ENCODE measurements at regions not wholly inside any gene's neighbourhood (a gene's known extent, or its start where the extent isn't known, plus 50 kb on each side); places are given as distances from the start of the nearest gene placed in this dataset.

DNA sequence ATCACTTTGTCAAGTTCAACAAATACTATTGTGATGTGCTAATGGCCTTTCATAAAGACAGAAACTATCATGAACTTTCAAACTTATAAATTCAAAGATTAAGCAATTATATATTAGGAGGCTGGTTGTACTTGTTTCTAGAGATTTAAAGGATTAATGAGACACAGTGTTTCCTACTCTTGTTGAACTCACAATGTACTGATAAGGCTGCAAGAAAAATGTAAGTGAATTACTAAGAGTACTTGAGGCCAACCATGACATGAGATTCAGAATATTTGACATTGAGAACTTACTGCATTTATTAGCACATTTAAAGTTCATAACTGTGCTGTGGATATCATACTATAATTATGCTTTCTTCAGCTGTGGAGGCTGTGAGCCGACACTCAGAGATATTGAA lies 1210.5 kb upstream of the SORCS1 start:
- DNase-seq (ENCODE audit: low read depth, low spot score) (no peak), ATAC-seq (no peak)
- no TSS peak for BruUV-seq (replicated peaks)
- ChIA-PET CTCF (no interaction called here), POLR2A (no interaction called here)
- H3K36me3 ChIP-seq (ENCODE audit: control insufficient read depth, insufficient read depth, low read length): no peaks in the 10 kb centered on the region; the same call in 1 of the 2 replicates
- no peaks in the 10 kb centered on the region for H3K9me3 ChIP-seq (ENCODE audit: control insufficient read depth, insufficient read depth, low read depth, low read length)
- no peak overlapping the region for H3K27ac ChIP-seq (ENCODE audit: low read length)
- TF ChIP-seq SIN3A (IDR thresholded peaks at IDR 0.05; ENCODE audit: borderline replicate concordance, insufficient read depth, low read depth, low read length) (no peak), TCF7L2 (IDR thresholded peaks at IDR 0.05; ENCODE audit: low read depth, low read length) (no peak), POLR2AphosphoS5 (IDR thresholded peaks at IDR 0.05; ENCODE audit: low read depth, low read length) (no peak)
- TF ChIP-seq, protein P1, sequence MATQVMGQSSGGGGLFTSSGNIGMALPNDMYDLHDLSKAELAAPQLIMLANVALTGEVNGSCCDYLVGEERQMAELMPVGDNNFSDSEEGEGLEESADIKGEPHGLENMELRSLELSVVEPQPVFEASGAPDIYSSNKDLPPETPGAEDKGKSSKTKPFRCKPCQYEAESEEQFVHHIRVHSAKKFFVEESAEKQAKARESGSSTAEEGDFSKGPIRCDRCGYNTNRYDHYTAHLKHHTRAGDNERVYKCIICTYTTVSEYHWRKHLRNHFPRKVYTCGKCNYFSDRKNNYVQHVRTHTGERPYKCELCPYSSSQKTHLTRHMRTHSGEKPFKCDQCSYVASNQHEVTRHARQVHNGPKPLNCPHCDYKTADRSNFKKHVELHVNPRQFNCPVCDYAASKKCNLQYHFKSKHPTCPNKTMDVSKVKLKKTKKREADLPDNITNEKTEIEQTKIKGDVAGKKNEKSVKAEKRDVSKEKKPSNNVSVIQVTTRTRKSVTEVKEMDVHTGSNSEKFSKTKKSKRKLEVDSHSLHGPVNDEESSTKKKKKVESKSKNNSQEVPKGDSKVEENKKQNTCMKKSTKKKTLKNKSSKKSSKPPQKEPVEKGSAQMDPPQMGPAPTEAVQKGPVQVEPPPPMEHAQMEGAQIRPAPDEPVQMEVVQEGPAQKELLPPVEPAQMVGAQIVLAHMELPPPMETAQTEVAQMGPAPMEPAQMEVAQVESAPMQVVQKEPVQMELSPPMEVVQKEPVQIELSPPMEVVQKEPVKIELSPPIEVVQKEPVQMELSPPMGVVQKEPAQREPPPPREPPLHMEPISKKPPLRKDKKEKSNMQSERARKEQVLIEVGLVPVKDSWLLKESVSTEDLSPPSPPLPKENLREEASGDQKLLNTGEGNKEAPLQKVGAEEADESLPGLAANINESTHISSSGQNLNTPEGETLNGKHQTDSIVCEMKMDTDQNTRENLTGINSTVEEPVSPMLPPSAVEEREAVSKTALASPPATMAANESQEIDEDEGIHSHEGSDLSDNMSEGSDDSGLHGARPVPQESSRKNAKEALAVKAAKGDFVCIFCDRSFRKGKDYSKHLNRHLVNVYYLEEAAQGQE (IDR thresholded peaks at IDR 0.05; ENCODE audit: insufficient read depth in 1 of 2, low read depth in 2 of 2, low read length in 1 of 2): no peak
- TF ChIP-seq, protein P2, sequence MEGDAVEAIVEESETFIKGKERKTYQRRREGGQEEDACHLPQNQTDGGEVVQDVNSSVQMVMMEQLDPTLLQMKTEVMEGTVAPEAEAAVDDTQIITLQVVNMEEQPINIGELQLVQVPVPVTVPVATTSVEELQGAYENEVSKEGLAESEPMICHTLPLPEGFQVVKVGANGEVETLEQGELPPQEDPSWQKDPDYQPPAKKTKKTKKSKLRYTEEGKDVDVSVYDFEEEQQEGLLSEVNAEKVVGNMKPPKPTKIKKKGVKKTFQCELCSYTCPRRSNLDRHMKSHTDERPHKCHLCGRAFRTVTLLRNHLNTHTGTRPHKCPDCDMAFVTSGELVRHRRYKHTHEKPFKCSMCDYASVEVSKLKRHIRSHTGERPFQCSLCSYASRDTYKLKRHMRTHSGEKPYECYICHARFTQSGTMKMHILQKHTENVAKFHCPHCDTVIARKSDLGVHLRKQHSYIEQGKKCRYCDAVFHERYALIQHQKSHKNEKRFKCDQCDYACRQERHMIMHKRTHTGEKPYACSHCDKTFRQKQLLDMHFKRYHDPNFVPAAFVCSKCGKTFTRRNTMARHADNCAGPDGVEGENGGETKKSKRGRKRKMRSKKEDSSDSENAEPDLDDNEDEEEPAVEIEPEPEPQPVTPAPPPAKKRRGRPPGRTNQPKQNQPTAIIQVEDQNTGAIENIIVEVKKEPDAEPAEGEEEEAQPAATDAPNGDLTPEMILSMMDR (IDR thresholded peaks at IDR 0.05): no peak
- no peaks in the 10 kb centered on the region for H3K4me1 ChIP-seq (ENCODE audit: control insufficient read depth, insufficient read depth, low read length)
- intact Hi-C loops (cut with micrococcal nuclease; ENCODE audit: unreplicated experiment): no loop called here
- H3K4me3 ChIP-seq (ENCODE audit: low read depth in 2 of 2, low read length in 2 of 2): no peak overlapping the region
- in situ Hi-C loops (cut with HindIII; ENCODE audit: low pct_unique_long_range_greater_than_20kb, low sequenced_read_pairs): no loop called here
- H3K27me3 ChIP-seq (ENCODE audit: control insufficient read depth, insufficient read depth, low read length): no peaks in the 10 kb centered on the region

DNA sequence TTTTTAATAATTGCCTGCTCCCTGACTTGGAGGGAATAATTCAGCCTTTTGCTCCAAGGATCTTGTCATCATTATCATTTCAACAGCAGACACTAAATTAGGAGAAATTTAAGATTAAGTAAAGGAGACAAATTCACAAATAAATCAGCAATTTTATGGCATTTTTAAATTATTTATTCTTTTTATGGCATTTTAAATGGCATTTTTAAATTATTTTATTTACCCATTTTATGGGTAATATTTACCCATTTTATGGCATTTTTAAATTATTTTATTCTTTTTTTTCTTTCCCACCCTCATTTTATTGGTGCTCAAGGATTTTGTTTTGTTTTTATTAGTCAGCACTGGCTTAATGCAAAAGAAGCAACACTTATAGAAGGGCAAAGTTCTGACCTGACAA lies 1201.0 kb upstream of the SORCS1 start:
- ChIA-PET CTCF (no interaction called here), POLR2A (no interaction called here)
- in situ Hi-C loops (cut with HindIII; ENCODE audit: low pct_unique_long_range_greater_than_20kb, low sequenced_read_pairs): no loop called here

More for the DNA sequence above, 1201.0 kb upstream of the SORCS1 start:
- H3K27me3 ChIP-seq (ENCODE audit: control insufficient read depth, insufficient read depth, low read length): no peaks in the 10 kb centered on the region
- no peaks in the 10 kb centered on the region for H3K4me1 ChIP-seq (ENCODE audit: control insufficient read depth, insufficient read depth, low read length)
- no peak overlapping the region for H3K4me3 ChIP-seq (ENCODE audit: low read depth in 2 of 2, low read length in 2 of 2)
- no peak for ATAC-seq
- intact Hi-C loops (cut with micrococcal nuclease; ENCODE audit: unreplicated experiment): no loop called here
- H3K9me3 ChIP-seq (ENCODE audit: control insufficient read depth, insufficient read depth, low read depth, low read length): no peaks in the 10 kb centered on the region
- TF ChIP-seq POLR2AphosphoS5 (IDR thresholded peaks at IDR 0.05; ENCODE audit: low read depth, low read length) (no peak), SIN3A (IDR thresholded peaks at IDR 0.05; ENCODE audit: borderline replicate concordance, insufficient read depth, low read depth, low read length) (no peak), TCF7L2 (IDR thresholded peaks at IDR 0.05; ENCODE audit: low read depth, low read length) (no peak)
- TF ChIP-seq, protein P2 (IDR thresholded peaks at IDR 0.05): no peak
- TF ChIP-seq, protein P1 (IDR thresholded peaks at IDR 0.05; ENCODE audit: insufficient read depth in 1 of 2, low read depth in 2 of 2, low read length in 1 of 2): no peak
- DNase-seq (ENCODE audit: low read depth, low spot score): no peak
- no peak overlapping the region for H3K27ac ChIP-seq (ENCODE audit: low read length)
- no peaks in the 10 kb centered on the region for H3K36me3 ChIP-seq (ENCODE audit: control insufficient read depth, insufficient read depth, low read length)
- no TSS peak for BruUV-seq (replicated peaks)

All from Panc1 (cell line).